ENCODE measurements at regions not wholly inside any gene's neighbourhood (a gene's known extent, or its start where the extent isn't known, plus 50 kb on each side); places are given as distances from the start of the nearest gene placed in this dataset.

DNA sequence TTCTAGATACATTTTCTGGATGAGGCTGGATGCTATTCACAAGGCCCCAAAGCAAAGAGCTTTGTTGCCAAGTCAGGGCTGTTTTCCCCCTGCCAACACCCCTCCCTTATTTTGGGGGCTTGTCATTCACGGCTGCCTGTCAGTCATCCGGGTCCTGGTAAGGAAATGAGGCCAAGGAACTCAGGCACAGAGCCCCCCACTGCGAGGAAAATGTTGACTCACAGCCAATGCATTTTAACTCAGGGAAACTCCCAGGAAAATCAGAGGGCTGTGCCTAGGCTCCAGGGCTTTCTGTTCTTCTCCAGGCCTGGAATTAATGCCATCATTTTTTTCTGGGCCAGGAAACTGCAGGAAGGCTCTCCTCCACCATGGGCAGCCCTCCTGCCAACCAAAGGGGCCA is 241.1 kb downstream of the SMAD2 start:
- TF ChIP-seq RAD21 (IDR thresholded peaks at IDR 0.05; ENCODE audit: low read length), result no peak
- no peak for TF ChIP-seq CTCF (IDR thresholded peaks at IDR 0.05)

Data from SK-N-SH (cell line).